Loucy (cell line): ENCODE measurements at regions not wholly inside any gene's neighbourhood (a gene's known extent, or its start where the extent isn't known, plus 50 kb on each side); places are given as distances from the start of the nearest gene placed in this dataset.

Experiments
- H2AFZ ChIP-seq: fragments of 200-600 bp; sonication (generic); 2 replicates; pipeline ENCODE4 v1.6.0; 2016; ENCODE audit warnings: antibody characterized with exemption, mild to moderate bottlenecking, low read length, moderate library complexity
- H3F3A ChIP-seq: fragments of 200-600 bp; 2 replicates; pipeline ENCODE4 v1.6.0; 2016; ENCODE audit warnings: antibody characterized with exemption, low read depth, mild to moderate bottlenecking
- H3K27me3 ChIP-seq: fragments of 200-600 bp; sonication (generic); 2 replicates; pipeline ENCODE4 v1.6.1; 2014; ENCODE audit warnings: low read length, mild to moderate bottlenecking; ENCODE audit not compliant: insufficient read depth, poor library complexity, severe bottlenecking
- H3K36me3 ChIP-seq: fragments of 200-600 bp; sonication (generic); 2 replicates; pipeline ENCODE4 v1.6.1; 2016; ENCODE audit warnings: low read length; ENCODE audit not compliant: insufficient read depth
- H3K4me1 ChIP-seq: fragments of 200-600 bp; sonication (generic); 2 replicates; pipeline ENCODE4 v1.5.1; 2014; ENCODE audit warnings: low read length, mild to moderate bottlenecking; ENCODE audit not compliant: insufficient read depth, poor library complexity, severe bottlenecking
- H3K4me2 ChIP-seq: fragments of 200-600 bp; sonication (generic); 2 replicates; pipeline ENCODE4 v1.6.0; 2014; ENCODE audit warnings: antibody characterized with exemption, low read length, low read depth, mild to moderate bottlenecking; ENCODE audit not compliant: poor library complexity, severe bottlenecking
- H3K4me3 ChIP-seq: fragments of 200-600 bp; sonication (generic); 2 replicates; pipeline ENCODE4 v1.5.1; 2014; ENCODE audit warnings: low read length, mild to moderate bottlenecking, mixed read lengths; ENCODE audit not compliant: poor library complexity, severe bottlenecking
- H3K79me2 ChIP-seq: fragments of 200-600 bp; sonication (generic); 2 replicates; pipeline ENCODE4 v1.6.1; 2014; ENCODE audit warnings: low read length; ENCODE audit not compliant: insufficient read depth
- H3K9ac ChIP-seq: fragments of 200-600 bp; sonication (generic); 2 replicates; pipeline ENCODE4 v1.6.0; 2014; ENCODE audit warnings: mild to moderate bottlenecking, low read depth, low read length, moderate library complexity; ENCODE audit not compliant: poor library complexity, severe bottlenecking
- H3K9me2 ChIP-seq: fragments of 200-600 bp; sonication (generic); replicated peaks from 2 replicates; pipeline ENCODE4 v1.6.1; 2016; ENCODE audit warnings: low read depth, low read length, mixed read lengths
- H3K9me3 ChIP-seq: fragments of 200-600 bp; sonication (generic); 2 replicates; pipeline ENCODE4 v1.6.1; 2014; ENCODE audit warnings: mild to moderate bottlenecking, antibody characterized with exemption, low read length, low read depth; ENCODE audit not compliant: insufficient read depth
- H4K20me1 ChIP-seq: fragments of 200-600 bp; sonication (generic); 2 replicates; pipeline ENCODE4 v1.6.0; 2014; ENCODE audit warnings: antibody characterized with exemption, low read length, mild to moderate bottlenecking; ENCODE audit not compliant: insufficient read depth, poor library complexity, severe bottlenecking
- CTCF ChIP-seq: fragments of 200-600 bp; sonication (generic); conservative IDR thresholded peaks from 2 replicates; pipeline ENCODE4 v1.5.1; 2014; ENCODE audit warnings: mild to moderate bottlenecking, antibody characterized with exemption, low read length
- EZH2phosphoT487 ChIP-seq: fragments of 200-600 bp; IDR thresholded peaks from 2 replicates; pipeline ENCODE4 v1.6.1; 2018; ENCODE audit warnings: antibody characterized with exemption, mild to moderate bottlenecking, moderate library complexity, borderline replicate concordance

DNA sequence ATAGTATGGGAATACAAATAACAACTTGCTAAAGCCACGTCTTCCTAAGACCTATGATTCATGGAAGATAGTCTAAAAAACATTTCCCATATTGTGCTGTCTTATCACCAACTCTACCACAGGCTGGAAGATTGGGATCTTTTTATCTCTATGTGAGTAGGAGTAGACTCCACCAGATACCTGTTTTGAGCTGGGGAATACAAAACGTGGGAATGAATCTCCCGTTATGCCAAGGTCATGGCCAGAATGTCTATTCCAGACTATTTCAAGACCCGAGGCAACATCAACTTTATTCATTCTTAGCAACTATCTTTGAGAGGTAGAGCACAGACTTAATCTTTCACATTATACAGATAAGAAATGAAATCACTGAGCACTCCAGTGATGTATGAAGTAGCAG, 2350.9 kb upstream of the WWC1 start:
- H3K4me1 ChIP-seq = no peaks in the 10 kb centered on the region
- no peak overlapping the region for H3K9ac ChIP-seq
- no peaks in the 10 kb centered on the region for H3K79me2 ChIP-seq
- no peak overlapping the region for H3K4me3 ChIP-seq
- no peaks in the 10 kb centered on the region for H3K9me3 ChIP-seq
- H3F3A ChIP-seq = no peaks in the 10 kb centered on the region
- no peaks in the 10 kb centered on the region for H4K20me1 ChIP-seq
- TF ChIP-seq CTCF (no peak), EZH2phosphoT487 (no peak)
- no peak overlapping the region for H2AFZ ChIP-seq
- H3K36me3 ChIP-seq = no peaks in the 10 kb centered on the region
- H3K9me2 ChIP-seq = no peaks in the 10 kb centered on the region
- no peak overlapping the region for H3K4me2 ChIP-seq
- H3K27me3 ChIP-seq = no peaks in the 10 kb centered on the region

DNA sequence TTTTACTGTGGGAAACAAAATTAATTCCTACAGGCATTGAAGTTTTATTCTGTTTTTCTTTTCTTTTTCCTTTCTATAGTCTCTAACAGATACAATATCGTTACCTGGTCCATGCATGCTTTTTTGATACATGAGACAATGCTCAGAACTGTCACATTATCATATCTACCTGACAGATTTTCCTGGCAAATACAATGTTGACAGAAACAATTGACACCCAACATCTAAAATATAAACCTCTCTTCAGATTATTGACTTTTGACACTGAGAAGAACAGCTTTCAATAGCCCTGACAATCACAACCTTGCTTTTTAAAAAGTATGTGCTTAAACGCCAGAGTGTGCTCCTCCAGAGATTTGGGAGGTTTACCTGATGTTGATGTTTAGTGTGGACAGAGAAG, 2334.6 kb upstream of the WWC1 start:
- Histone ChIP-seq H3K9ac (no peak overlapping the region), H3K9me3 (no peaks in the 10 kb centered on the region), H3K4me2 (no peak overlapping the region), H3K9me2 (no peaks in the 10 kb centered on the region), H2AFZ (no peak overlapping the region), H3K79me2 (no peaks in the 10 kb centered on the region), H3K27me3 (no peaks in the 10 kb centered on the region), H4K20me1 (no peaks in the 10 kb centered on the region), H3K4me1 (no peaks in the 10 kb centered on the region), H3K36me3 (no peaks in the 10 kb centered on the region), H3K4me3 (no peak overlapping the region), H3F3A (no peaks in the 10 kb centered on the region)
- no peak for TF ChIP-seq CTCF
- TF ChIP-seq EZH2phosphoT487 = no peak

- Histone ChIP-seq H2AFZ (no peak overlapping the region), H3K4me2 (no peak overlapping the region), H3K9me3 (no peaks in the 10 kb centered on the region), H3K36me3 (no peaks in the 10 kb centered on the region), H4K20me1 (no peaks in the 10 kb centered on the region), H3K4me1 (peaks cover 3% of the 10 kb centered on the region), H3K9me2 (no peaks in the 10 kb centered on the region), H3F3A (no peaks in the 10 kb centered on the region), H3K9ac (no peak overlapping the region), H3K27me3 (no peaks in the 10 kb centered on the region), H3K4me3 (no peak overlapping the region), H3K79me2 (no peaks in the 10 kb centered on the region)
- no peak for TF ChIP-seq CTCF
- no peak for TF ChIP-seq EZH2phosphoT487
Measured at GRCh38 chr5:165981671-165982070, 2309.8 kb upstream of the WWC1 start.
